ENCODE measurements at regions not wholly inside any gene's neighbourhood (a gene's known extent, or its start where the extent isn't known, plus 50 kb on each side); places are given as distances from the start of the nearest gene placed in this dataset.

- Histone ChIP-seq H3K9me3 (ENCODE audit: control insufficient read depth in 1 of 2, insufficient read depth in 1 of 2, low read depth in 1 of 2, low read length in 2 of 2) (no peaks in the 10 kb centered on the region), H2AFZ (ENCODE audit: low read depth, low read length, poor library complexity, severe bottlenecking) (no peak overlapping the region), H3K9ac (ENCODE audit: low read length) (no peak overlapping the region), H3K4me3 (replicated peaks in 1 of 2; ENCODE audit: low read depth in 1 of 2, low read length in 2 of 2) (no peak overlapping the region), H3K79me2 (ENCODE audit: insufficient read depth, low read length) (no peaks in the 10 kb centered on the region), H4K20me1 (ENCODE audit: insufficient read depth) (no peaks in the 10 kb centered on the region), H3K27me3 (ENCODE audit: insufficient read depth, low read length) (peaks cover 13% of the 10 kb centered on the region; the same call in 1 of the 2 replicates), H3K4me2 (ENCODE audit: low read length) (no peak overlapping the region), H3K4me1 (ENCODE audit: control insufficient read depth in 1 of 2, insufficient read depth in 2 of 2, low read length in 2 of 2) (no peaks in the 10 kb centered on the region), H3K36me3 (ENCODE audit: control insufficient read depth in 1 of 2, insufficient read depth in 2 of 2, low read length in 2 of 2) (no peaks in the 10 kb centered on the region), H3K9me2 (ENCODE audit: insufficient read depth) (no peaks in the 10 kb centered on the region), H3K27ac (ENCODE audit: low read depth, low read length) (no peak overlapping the region)
- no TSS peak for BruUV-seq (replicated peaks)
- no peak for TF ChIP-seq SIN3A (IDR thresholded peaks at IDR 0.05; ENCODE audit: low read depth)
- TF ChIP-seq JUND (IDR thresholded peaks at IDR 0.05), result no peak
- TF ChIP-seq POLR2A (IDR thresholded peaks at IDR 0.05; ENCODE audit: borderline replicate concordance, extremely low read depth, insufficient read depth, insufficient read length), result no peak
- no peak for TF ChIP-seq CEBPB (IDR thresholded peaks at IDR 0.05; ENCODE audit: low read depth)
- TF ChIP-seq ZNF274 (IDR thresholded peaks at IDR 0.05; ENCODE audit: low read depth, low read length), result no peak
- no peak for TF ChIP-seq ELF1 (IDR thresholded peaks at IDR 0.05; ENCODE audit: borderline replicate concordance, low read depth)
- TF ChIP-seq, protein P1, sequence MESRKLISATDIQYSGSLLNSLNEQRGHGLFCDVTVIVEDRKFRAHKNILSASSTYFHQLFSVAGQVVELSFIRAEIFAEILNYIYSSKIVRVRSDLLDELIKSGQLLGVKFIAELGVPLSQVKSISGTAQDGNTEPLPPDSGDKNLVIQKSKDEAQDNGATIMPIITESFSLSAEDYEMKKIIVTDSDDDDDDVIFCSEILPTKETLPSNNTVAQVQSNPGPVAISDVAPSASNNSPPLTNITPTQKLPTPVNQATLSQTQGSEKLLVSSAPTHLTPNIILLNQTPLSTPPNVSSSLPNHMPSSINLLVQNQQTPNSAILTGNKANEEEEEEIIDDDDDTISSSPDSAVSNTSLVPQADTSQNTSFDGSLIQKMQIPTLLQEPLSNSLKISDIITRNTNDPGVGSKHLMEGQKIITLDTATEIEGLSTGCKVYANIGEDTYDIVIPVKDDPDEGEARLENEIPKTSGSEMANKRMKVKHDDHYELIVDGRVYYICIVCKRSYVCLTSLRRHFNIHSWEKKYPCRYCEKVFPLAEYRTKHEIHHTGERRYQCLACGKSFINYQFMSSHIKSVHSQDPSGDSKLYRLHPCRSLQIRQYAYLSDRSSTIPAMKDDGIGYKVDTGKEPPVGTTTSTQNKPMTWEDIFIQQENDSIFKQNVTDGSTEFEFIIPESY (IDR thresholded peaks at IDR 0.05; ENCODE audit: extremely low read depth, insufficient replicate concordance, low read length), result no peak
- POLR2A ChIA-PET, result no interaction called here
- RAD21 ChIA-PET (ENCODE audit: low non-redundant PET in 1 of 2, low total read pairs in 2 of 2, uncharacterized antibody in 2 of 2, unreplicated experiment in 2 of 2), result no interaction called here
- intact Hi-C loops (cut with micrococcal nuclease), result no loop called here
- ATAC-seq (no peak), DNase-seq (ENCODE audit: low read depth, low spot score) (no peak)
- CTCF ChIA-PET, result no interaction called here
Observed at GRCh38 chr16:49103298-49103697, 178.3 kb downstream of the CBLN1 start.

DNA sequence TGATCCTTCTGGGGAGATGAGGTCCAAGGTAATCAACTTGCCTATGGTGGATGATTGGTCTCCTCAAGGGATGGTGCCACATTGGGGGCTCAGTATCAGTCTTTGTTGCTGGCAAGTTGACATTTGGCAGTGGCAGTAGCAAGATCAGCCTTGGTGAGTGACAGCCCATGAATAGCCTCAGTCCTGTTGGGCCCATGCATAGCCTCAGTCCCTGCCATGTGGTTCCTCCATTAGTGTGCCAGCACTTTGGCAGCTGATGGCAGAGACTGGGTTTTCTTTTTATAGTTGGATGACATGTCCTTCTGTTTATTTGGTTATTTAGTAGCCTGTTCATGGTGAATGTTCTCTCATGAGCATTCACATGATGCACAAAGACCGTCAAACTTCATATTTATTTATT is 179.6 kb downstream of the CBLN1 start:
- no peaks in the 10 kb centered on the region for H3K4me1 ChIP-seq (ENCODE audit: control insufficient read depth in 1 of 2, insufficient read depth in 2 of 2, low read length in 2 of 2)
- H3K4me2 ChIP-seq (ENCODE audit: low read length), result no peak overlapping the region
- H4K20me1 ChIP-seq (ENCODE audit: insufficient read depth), result no peaks in the 10 kb centered on the region
- H2AFZ ChIP-seq (ENCODE audit: low read depth, low read length, poor library complexity, severe bottlenecking), result no peak overlapping the region
- BruUV-seq (replicated peaks), result no TSS peak
- H3K9me3 ChIP-seq (ENCODE audit: control insufficient read depth in 1 of 2, insufficient read depth in 1 of 2, low read depth in 1 of 2, low read length in 2 of 2), result no peaks in the 10 kb centered on the region
- no peak overlapping the region for H3K9ac ChIP-seq (ENCODE audit: low read length)
- H3K27ac ChIP-seq (ENCODE audit: low read depth, low read length), result no peak overlapping the region
- ChIA-PET POLR2A (no interaction called here), RAD21 (ENCODE audit: low non-redundant PET in 1 of 2, low total read pairs in 2 of 2, uncharacterized antibody in 2 of 2, unreplicated experiment in 2 of 2) (no interaction called here), CTCF (no interaction called here)
- no peaks in the 10 kb centered on the region for H3K79me2 ChIP-seq (ENCODE audit: insufficient read depth, low read length)
- TF ChIP-seq CEBPB (IDR thresholded peaks at IDR 0.05; ENCODE audit: low read depth) (no peak), EGR1 (IDR thresholded peaks at IDR 0.05; ENCODE audit: low read depth) (no peak)
- DNase-seq (ENCODE audit: low read depth, low spot score) (no peak), ATAC-seq (no peak)
- H3K9me2 ChIP-seq (ENCODE audit: insufficient read depth), result no peaks in the 10 kb centered on the region
- intact Hi-C loops (cut with micrococcal nuclease), result no loop called here
- peaks cover 18% of the 10 kb centered on the region for H3K27me3 ChIP-seq (ENCODE audit: insufficient read depth, low read length)
- no peak overlapping the region for H3K4me3 ChIP-seq (replicated peaks in 1 of 2; ENCODE audit: low read depth in 1 of 2, low read length in 2 of 2)
- no peaks in the 10 kb centered on the region for H3K36me3 ChIP-seq (ENCODE audit: control insufficient read depth in 1 of 2, insufficient read depth in 2 of 2, low read length in 2 of 2)
